ENCODE measurements at regions not wholly inside any gene's neighbourhood (a gene's known extent, or its start where the extent isn't known, plus 50 kb on each side); places are given as distances from the start of the nearest gene placed in this dataset.
A peak's percentile ranks its signal among the peaks of the same experiment; 100 is the strongest.

DNA sequence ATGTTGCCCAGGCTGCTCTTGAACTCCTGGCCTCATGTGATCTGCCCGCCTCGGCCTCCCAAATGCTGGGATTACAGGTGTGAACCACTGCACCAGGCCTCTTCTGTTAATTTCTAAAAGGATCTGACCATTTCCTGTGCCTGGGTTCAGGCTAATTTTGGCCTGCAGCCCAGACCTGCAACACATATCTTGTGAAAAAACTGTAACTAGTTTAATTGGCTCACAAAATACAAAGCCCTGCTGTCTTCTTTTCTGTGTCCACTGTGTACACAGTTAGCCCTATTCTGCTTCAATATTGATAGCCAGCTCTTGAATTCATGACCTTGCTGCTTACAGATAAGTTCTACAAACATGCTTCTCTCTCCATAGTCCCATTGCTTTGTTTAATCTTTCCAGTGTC is 753.5 kb downstream of the PDHA2 start:
- DNase-seq, result no peak
- TF ChIP-seq, protein P1, sequence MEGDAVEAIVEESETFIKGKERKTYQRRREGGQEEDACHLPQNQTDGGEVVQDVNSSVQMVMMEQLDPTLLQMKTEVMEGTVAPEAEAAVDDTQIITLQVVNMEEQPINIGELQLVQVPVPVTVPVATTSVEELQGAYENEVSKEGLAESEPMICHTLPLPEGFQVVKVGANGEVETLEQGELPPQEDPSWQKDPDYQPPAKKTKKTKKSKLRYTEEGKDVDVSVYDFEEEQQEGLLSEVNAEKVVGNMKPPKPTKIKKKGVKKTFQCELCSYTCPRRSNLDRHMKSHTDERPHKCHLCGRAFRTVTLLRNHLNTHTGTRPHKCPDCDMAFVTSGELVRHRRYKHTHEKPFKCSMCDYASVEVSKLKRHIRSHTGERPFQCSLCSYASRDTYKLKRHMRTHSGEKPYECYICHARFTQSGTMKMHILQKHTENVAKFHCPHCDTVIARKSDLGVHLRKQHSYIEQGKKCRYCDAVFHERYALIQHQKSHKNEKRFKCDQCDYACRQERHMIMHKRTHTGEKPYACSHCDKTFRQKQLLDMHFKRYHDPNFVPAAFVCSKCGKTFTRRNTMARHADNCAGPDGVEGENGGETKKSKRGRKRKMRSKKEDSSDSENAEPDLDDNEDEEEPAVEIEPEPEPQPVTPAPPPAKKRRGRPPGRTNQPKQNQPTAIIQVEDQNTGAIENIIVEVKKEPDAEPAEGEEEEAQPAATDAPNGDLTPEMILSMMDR (IDR thresholded peaks at IDR 0.05; ENCODE audit: low read depth, low read length), result no peak
- Histone ChIP-seq H3K27me3 (no peaks in the 10 kb centered on the region), H3K36me3 (no peaks in the 10 kb centered on the region), H3K4me3 (ENCODE audit: low read depth, low read length) (no peak overlapping the region), H3K9me3 (no peaks in the 10 kb centered on the region), H3K4me1 (no peaks in the 10 kb centered on the region)

GRCh38 chr4:96598465-96598864 is 758.6 kb downstream of the PDHA2 start:
- H3K36me3 ChIP-seq, result no peaks in the 10 kb centered on the region
- no peaks in the 10 kb centered on the region for H3K27me3 ChIP-seq
- H3K9me3 ChIP-seq, result no peaks in the 10 kb centered on the region
- TF ChIP-seq, protein P1 (IDR thresholded peaks at IDR 0.05; ENCODE audit: low read depth, low read length), result no peak
- no peaks in the 10 kb centered on the region for H3K4me1 ChIP-seq
- DNase-seq, result no peak
- H3K4me3 ChIP-seq (ENCODE audit: low read depth, low read length), result no peak overlapping the region

DNA sequence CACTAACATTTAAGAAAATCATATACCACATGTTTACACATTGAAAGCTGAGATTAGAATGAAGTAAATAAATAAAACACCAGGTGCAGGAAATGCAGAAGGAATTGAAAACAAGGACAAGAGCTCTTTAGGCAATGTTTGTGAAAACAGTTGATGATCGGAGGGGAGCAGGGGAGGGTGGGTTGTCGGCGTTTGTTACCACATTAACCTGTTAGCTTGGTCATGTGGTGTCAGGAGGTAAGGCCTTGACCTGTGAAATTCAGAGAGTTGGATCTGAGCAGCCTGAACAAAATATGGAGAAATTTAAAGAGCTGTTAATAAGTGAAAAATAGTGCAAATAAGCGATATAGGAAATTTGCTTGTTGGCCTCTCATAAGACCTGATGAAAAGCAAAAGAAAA is 759.9 kb downstream of the PDHA2 start:
- Histone ChIP-seq H3K4me3 (ENCODE audit: low read depth, low read length) (no peak overlapping the region), H3K36me3 (no peaks in the 10 kb centered on the region), H3K9me3 (no peaks in the 10 kb centered on the region), H3K4me1 (peaks cover 9% of the 10 kb centered on the region), H3K27me3 (no peaks in the 10 kb centered on the region)
- TF ChIP-seq, protein P1 (IDR thresholded peaks at IDR 0.05; ENCODE audit: low read depth, low read length), result no peak
- DNase-seq, result no peak

GRCh38 chr4:96602661-96603060 is 762.8 kb downstream of the PDHA2 start:
- Histone ChIP-seq H3K4me3 (ENCODE audit: low read depth, low read length) (no peak overlapping the region), H3K9me3 (no peaks in the 10 kb centered on the region)
- TF ChIP-seq, protein P1 (IDR thresholded peaks at IDR 0.05; ENCODE audit: low read depth, low read length), result no peak

DNA sequence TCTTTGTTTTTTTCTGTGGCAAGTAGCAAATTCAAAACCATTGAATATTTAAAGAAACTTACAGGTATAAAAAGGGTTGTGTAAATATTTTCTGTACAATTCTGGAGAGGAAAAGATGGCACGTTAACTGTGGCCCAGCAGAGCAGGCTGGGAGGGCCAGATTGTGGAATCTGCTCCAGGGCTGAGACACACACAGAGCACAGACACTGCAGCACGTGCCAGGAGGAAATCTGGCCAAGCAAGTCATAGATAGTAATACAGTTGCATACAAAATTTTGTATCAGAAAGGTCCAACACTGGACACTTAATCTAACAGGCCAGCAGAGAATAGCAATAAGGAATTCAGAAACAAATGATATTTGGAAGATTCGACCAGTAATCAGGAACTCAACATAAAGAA is 763.7 kb downstream of the PDHA2 start:
- peak; percentile 43 for DNase-seq
- TF ChIP-seq, protein P1 (IDR thresholded peaks at IDR 0.05; ENCODE audit: low read depth, low read length), result no peak
- Histone ChIP-seq H3K4me1 (peaks cover 9% of the 10 kb centered on the region), H3K36me3 (no peaks in the 10 kb centered on the region), H3K9me3 (no peaks in the 10 kb centered on the region), H3K27me3 (no peaks in the 10 kb centered on the region), H3K4me3 (ENCODE audit: low read depth, low read length) (no peak overlapping the region)

More at GRCh38 chr4:96602661-96603060, 762.8 kb downstream of the PDHA2 start:
- peaks cover 9% of the 10 kb centered on the region for H3K4me1 ChIP-seq
- H3K27me3 ChIP-seq, result no peaks in the 10 kb centered on the region
- DNase-seq, result no peak
- H3K36me3 ChIP-seq, result no peaks in the 10 kb centered on the region

- TF ChIP-seq, protein P1 (IDR thresholded peaks at IDR 0.05; ENCODE audit: low read depth, low read length), result no peak
- H3K9me3 ChIP-seq, result no peaks in the 10 kb centered on the region
- no peak for DNase-seq
- no peaks in the 10 kb centered on the region for H3K27me3 ChIP-seq
- peaks cover 9% of the 10 kb centered on the region for H3K4me1 ChIP-seq
- no peak overlapping the region for H3K4me3 ChIP-seq (ENCODE audit: low read depth, low read length)
- no peaks in the 10 kb centered on the region for H3K36me3 ChIP-seq
Observed at GRCh38 chr4:96606451-96606850, 766.6 kb downstream of the PDHA2 start.

All from BE2C (cell line).